Mesodermal cell (in vitro differentiated cells): ENCODE measurements at regions not wholly inside any gene's neighbourhood (a gene's known extent, or its start where the extent isn't known, plus 50 kb on each side); places are given as distances from the start of the nearest gene placed in this dataset.

Experiments
- H3K27ac ChIP-seq: 2 replicates; pipeline ENCODE4 v1.7.0; 2013; ENCODE audit warnings: mild to moderate bottlenecking, low read depth, low read length, moderate library complexity; ENCODE audit not compliant: severe bottlenecking
- H3K36me3 ChIP-seq: 2 replicates; pipeline ENCODE4 v1.7.1; 2013; ENCODE audit warnings: mild to moderate bottlenecking, low read length, moderate library complexity; ENCODE audit not compliant: control insufficient read depth, insufficient read depth
- H3K4me1 ChIP-seq: one replicate; pipeline ENCODE4 v1.7.1; 2013; ENCODE audit warnings: mild to moderate bottlenecking, low read length; ENCODE audit not compliant: insufficient read depth, control insufficient read depth, poor library complexity, severe bottlenecking
- H3K4me3 ChIP-seq: 2 replicates; pipeline ENCODE4 v1.7.0; 2013; ENCODE audit warnings: low read length, control low read depth, mild to moderate bottlenecking; ENCODE audit not compliant: insufficient read depth, poor library complexity, severe bottlenecking; ENCODE audit errors: extremely low read depth
- H3K9me3 ChIP-seq: 2 replicates; pipeline ENCODE4 v1.7.1; 2013; ENCODE audit warnings: mild to moderate bottlenecking, low read length, moderate library complexity; ENCODE audit not compliant: control insufficient read depth
- WGBS, 2 experiments: methylation state at CpG; one replicate each; pipeline ENCODE4 v1.1.5; 2013; ENCODE audit warnings: missing lambda C conversion rate in 2 of 2; ENCODE audit not compliant: insufficient coverage in 2 of 2; 5-methylcytosine and 5-hydroxymethylcytosine counted together

DNA sequence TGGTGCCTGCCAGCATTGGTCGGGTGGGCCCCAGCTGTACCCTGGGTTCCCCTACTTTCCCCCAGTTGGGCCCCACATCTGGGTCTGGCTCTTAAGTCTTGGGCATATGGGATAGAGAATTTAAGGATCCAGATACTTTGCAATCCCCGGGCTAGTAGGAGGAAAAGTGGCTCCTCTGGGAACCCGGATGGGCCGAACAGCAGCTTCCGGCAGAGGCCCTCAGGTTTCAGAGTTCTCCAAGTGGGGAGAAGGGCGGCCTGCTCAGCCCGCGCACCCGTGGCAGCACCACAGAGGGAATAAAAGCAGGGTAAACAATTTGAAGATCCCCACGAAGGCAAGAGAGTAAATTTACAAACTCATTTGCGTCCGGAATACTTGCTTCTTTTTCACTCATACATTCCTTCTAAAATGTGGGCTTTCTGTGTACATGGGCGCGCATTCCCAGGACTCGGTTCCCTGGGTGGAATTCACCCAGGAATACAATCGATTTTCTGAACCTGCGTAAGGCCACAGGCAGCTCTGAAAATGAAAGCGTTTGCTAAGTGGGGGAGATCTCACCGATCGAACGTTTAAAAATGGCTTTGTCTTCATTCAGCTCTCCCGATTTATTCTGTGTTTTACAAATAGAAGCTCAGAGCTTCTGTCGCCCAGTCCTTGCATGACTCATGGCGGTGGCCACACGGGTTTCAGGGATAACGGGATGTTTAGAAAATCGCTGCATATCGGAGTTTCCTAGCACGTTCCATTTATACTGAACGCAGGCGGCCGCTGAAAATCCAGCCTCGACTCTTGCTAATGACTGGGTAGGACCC, 74.0 kb upstream of the POLG start:
- 3 to 7% methylated on average over 29 to 32 of the region's 33 CpGs for WGBS, 2 experiments

DNA sequence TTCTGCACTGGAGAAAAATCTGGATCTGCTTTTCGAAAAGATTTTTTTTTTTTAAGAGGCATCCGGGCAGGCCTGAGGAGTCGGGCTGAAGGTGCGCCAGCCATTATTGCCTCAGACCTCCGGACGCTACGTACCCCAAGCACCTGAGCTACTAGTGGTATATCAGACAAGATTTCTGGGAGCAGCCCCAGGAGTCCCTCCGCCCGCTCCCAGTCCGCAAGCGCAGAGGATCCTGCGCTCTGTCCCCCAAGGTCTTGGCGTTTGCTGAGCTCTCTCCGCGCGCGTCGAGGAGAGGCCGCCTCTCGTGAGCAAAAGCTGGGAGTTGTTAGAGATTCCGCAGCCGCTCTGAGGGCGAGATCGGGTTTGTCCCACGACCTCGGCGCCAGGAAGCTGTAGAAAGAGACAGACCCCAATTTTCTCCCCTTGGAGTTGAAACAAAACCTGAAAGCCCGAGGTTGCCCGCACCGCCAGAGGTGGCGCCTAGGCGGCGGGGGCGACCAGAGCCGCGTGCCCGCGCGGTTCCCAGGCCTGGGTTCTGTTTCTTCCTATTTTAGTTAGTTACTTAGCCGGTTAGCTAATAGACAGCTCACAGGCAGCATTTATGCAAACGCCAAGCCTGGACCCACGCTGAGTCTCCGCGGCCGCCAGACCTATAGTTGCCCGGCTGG, 72.5 kb upstream of the POLG start:
- Histone ChIP-seq H3K27ac (peak overlapping the region; percentile 10), H3K4me3 (no peak overlapping the region)
- 1 to 2% methylated on average over 43 to 45 of the region's 46 CpGs for WGBS, 2 experiments

More for the DNA sequence above, 74.0 kb upstream of the POLG start:
- H3K9me3 ChIP-seq = no peaks in the 10 kb centered on the region
- peaks cover 14% of the 10 kb centered on the region for H3K4me1 ChIP-seq
- no peaks in the 10 kb centered on the region for H3K36me3 ChIP-seq
- no peak overlapping the region for H3K27ac ChIP-seq
- no peak overlapping the region for H3K4me3 ChIP-seq

DNA sequence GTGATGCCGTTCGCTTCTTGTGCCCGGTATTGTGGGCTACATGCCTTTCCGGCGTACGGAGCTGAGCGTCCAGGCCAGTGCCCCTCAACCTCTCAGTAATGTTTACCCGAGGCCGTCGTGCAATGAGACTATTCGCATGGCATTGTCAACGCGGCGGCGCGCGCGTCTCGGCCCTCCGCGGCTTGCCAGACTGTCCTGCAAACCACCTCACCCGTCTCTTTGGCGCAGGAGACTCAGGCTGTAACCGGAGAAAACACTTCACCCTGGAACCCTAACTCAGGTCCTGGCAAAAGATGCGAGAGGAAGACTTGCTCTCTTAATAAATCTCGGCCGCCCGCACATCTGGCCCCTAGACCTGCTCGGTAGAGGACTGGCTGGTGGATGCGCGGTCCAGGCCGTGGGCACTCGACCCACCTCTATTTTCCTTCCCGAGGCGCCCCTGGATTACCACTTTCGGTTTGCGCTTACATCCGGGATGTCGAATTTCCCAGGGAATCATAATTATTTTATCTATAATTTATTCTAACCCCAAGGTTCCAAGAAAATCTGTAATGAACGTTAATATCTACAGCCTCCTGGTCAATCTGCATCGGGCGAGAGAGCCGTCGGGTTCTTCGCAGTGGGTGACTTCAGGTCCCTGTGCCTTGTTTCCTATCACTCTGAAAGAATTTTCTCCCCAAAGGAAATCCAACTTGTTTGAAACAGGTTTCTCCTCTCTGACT, 71.8 kb upstream of the POLG start:
- Histone ChIP-seq H3K27ac (no peak overlapping the region), H3K36me3 (no peaks in the 10 kb centered on the region), H3K9me3 (no peaks in the 10 kb centered on the region), H3K4me3 (no peak overlapping the region), H3K4me1 (peaks cover 19% of the 10 kb centered on the region)
- WGBS, 2 experiments = 1 to 3% methylated on average over 29 to 35 of the region's 45 CpGs

More for the DNA sequence above, 72.5 kb upstream of the POLG start:
- Histone ChIP-seq H3K9me3 (no peaks in the 10 kb centered on the region), H3K4me1 (peaks cover 14% of the 10 kb centered on the region), H3K36me3 (no peaks in the 10 kb centered on the region)

DNA sequence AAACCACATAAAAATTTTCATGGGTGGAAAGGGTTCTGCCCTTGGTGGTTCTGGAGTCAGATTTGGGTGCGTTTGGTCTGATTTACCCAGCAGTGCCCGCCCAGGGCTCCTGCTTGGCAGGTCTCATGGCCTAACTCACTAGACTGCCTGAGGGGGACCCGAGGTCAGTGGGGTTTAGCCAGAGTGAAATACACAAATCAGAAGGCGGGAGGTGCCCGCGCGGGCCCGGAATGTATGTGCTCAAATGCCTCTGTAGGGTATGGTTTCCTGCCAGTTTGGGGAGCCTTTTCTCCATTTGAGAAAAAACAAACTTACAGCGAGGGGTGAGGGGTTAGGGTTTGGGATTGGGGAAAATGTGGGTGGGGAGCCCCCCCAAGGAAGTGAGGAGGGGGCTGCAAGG, 70.9 kb upstream of the POLG start:
- H3K9me3 ChIP-seq = no peaks in the 10 kb centered on the region
- H3K4me1 ChIP-seq = peaks cover 20% of the 10 kb centered on the region
- H3K4me3 ChIP-seq = no peak overlapping the region
- no peaks in the 10 kb centered on the region for H3K36me3 ChIP-seq
- 4 to 14% methylated on average over 5 to 8 of the region's 9 CpGs for WGBS, 2 experiments
- H3K27ac ChIP-seq = no peak overlapping the region

- Histone ChIP-seq H3K36me3 (no peaks in the 10 kb centered on the region), H3K4me1 (peaks cover 18% of the 10 kb centered on the region), H3K9me3 (no peaks in the 10 kb centered on the region), H3K27ac (no peak overlapping the region), H3K4me3 (no peak overlapping the region)
- WGBS, 2 experiments = 33 to 38% methylated on average over 2 to 3 of the region's 3 CpGs
These were observed 69.4 kb upstream of the POLG start for GRCh38 chr15:89404023-89404422.

DNA sequence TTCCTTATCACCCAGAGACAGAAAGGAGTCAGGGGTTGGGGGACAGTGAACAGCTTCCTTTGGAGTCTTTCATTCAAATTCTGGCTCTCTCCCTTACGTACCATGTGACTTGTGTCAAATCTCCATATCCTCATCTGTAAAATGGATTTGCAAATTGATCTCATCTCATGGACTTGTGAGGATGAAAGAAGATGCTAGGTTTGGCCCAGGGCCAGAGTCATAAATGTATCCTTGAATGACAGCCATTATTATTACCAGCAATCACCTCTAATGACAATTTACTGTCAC, 67.8 kb upstream of the POLG start:
- no peaks in the 10 kb centered on the region for H3K9me3 ChIP-seq
- no peak overlapping the region for H3K4me3 ChIP-seq
- WGBS, 2 experiments = 0% methylated on average over 1 of the region's 1 CpG; no CpG with 5 or more reads in 1 of the 2 experiments
- H3K4me1 ChIP-seq = peaks cover 12% of the 10 kb centered on the region
- H3K27ac ChIP-seq = no peak overlapping the region
- no peaks in the 10 kb centered on the region for H3K36me3 ChIP-seq

DNA sequence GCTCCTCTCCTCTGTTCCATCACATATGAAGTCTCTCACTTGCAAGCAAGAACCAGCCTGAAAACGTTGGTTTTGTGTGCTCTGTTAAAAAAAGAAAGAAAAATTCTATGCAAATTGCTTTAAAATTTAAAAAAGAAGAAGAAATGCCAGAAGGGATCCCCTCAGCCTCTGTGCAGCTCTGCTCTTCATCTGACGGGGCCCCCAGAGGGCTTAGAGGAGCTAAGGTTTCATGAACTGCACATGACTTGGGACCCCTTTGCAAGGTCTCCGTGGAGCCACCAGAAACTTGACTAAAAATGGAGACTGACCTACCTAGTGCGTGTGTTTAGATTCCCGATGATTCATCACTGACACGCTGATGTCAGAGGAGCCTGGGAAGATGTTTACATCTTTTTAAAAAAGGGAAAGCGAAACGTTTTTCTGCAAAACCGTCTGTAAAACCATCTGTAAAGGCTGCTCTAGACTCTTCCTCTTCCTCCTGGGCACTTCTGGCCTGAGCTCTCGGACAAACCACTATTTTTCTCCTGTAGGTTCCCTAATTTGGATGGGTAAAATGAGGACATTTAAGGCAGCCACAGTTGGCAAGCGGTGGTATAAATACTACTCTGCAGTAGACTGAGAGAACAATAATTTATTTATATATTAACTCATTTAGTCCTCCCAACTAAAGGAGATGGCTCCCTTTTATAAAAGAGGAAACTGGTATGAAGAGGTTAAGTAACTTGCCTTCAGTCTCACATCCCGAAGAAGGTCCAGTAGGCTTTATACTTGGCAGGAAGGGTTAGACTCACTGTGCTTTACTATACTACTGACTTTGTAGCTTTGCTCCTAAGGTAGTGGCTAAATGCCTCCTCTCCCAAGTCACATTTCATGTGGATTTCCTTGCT, 67.2 kb upstream of the POLG start:
- no peaks in the 10 kb centered on the region for H3K36me3 ChIP-seq
- H3K27ac ChIP-seq = no peak overlapping the region
- H3K4me1 ChIP-seq = peaks cover 12% of the 10 kb centered on the region
- no peak overlapping the region for H3K4me3 ChIP-seq
- H3K9me3 ChIP-seq = no peaks in the 10 kb centered on the region
- 8 to 13% methylated on average over 8 to 9 of the region's 12 CpGs for WGBS, 2 experiments

GRCh38 chr15:89400782-89401545, 66.3 kb upstream of the POLG start:
- Histone ChIP-seq H3K36me3 (no peaks in the 10 kb centered on the region), H3K27ac (no peak overlapping the region), H3K9me3 (no peaks in the 10 kb centered on the region), H3K4me3 (no peak overlapping the region), H3K4me1 (peaks cover 7% of the 10 kb centered on the region)
- 14 to 17% methylated on average over 4 of the region's 7 CpGs for WGBS, 2 experiments

DNA sequence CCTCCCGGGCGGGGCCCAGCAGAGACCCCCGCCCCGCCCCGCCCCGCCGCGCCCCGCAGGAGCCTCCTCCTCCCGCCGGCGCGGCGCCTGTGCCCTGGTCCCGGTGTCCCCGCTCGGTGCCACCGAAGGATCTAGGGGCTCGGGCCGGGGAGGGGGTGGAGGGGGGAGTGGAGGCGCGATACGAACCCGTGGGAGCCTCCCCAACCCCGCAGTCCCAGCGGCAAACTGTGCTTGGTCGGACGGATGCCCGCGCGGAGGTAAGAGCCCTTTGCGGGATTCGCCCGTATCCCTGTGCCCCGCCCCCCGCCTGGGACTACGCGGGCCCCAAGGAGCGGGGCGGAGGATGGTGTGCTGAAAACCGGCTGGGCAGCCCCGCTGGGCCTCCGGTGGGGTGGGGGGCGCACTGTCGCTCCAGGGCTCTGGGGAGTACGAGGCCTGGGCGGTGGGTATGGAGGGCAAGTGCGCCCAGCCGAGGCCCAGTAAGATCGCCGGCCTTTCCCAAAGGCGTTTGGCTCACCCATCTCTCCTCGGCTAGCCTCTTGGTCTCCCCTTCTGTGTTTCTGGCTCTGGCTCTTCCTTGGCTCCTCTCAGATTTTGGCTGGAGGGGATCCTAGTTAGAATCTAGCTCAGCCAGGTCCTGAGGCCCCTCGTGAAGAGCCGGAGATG, 65.6 kb upstream of the POLG start:
- no peaks in the 10 kb centered on the region for H3K9me3 ChIP-seq
- peaks cover 7% of the 10 kb centered on the region for H3K4me1 ChIP-seq
- no peak overlapping the region for H3K27ac ChIP-seq
- 1% methylated on average over 18 to 28 of the region's 55 CpGs for WGBS, 2 experiments
- no peak overlapping the region for H3K4me3 ChIP-seq
- no peaks in the 10 kb centered on the region for H3K36me3 ChIP-seq
